Fibroblast of lung (primary cell): ENCODE measurements at regions not wholly inside any gene's neighbourhood (a gene's known extent, or its start where the extent isn't known, plus 50 kb on each side); places are given as distances from the start of the nearest gene placed in this dataset.

Experiments
- CTCF ChIP-seq, 2 donors: IDR thresholded peaks in 1 of 2; conservative IDR thresholded peaks in 1 of 2; 1 replicate in 1 of 2; 2 replicates in 1 of 2; pipeline ENCODE4 v1.5.1; 2011 to 2012; ENCODE audit warnings: low read length in 2 of 2, control low read depth in 1 of 2, inconsistent platforms in 1 of 2, low read depth in 1 of 2, mild to moderate bottlenecking in 1 of 2
- EZH2 ChIP-seq: IDR thresholded peaks from 2 replicates; pipeline ENCODE4 v1.5.1; 2012; ENCODE audit warnings: low read length, control low read depth, mild to moderate bottlenecking; ENCODE audit errors: missing control alignments

GRCh38 chr2:33678436-33678835 lies 79.3 kb upstream of the FAM98A start:
- no peak for TF ChIP-seq CTCF (conservative IDR thresholded peaks at IDR 0.05 in 1 of 2, IDR thresholded peaks at IDR 0.05 in 1 of 2; ENCODE audit: low read depth in 1 of 2, low read length in 2 of 2)
- TF ChIP-seq EZH2: no peak
